Neural cell (in vitro differentiated cells): ENCODE measurements at regions not wholly inside any gene's neighbourhood (a gene's known extent, or its start where the extent isn't known, plus 50 kb on each side); places are given as distances from the start of the nearest gene placed in this dataset.

ENCODE experiments used
- H2AFZ ChIP-seq: fragments of 200-600, 300-800 bp; sonication (generic), shearing (Covaris generic); 2 replicates; pipeline ENCODE4 v1.6.0; 2014; ENCODE audit warnings: low read depth, mild to moderate bottlenecking, antibody characterized with exemption, low read length, moderate library complexity
- H3F3A ChIP-seq: fragments of 200-600 bp; shearing (Covaris generic); 2 replicates; pipeline ENCODE4 v1.6.1; 2016; ENCODE audit warnings: mild to moderate bottlenecking, moderate library complexity, mixed read lengths, antibody characterized with exemption, low read length; ENCODE audit not compliant: insufficient read depth, poor library complexity, severe bottlenecking
- H3K27ac ChIP-seq: fragments of 200-600, 300-800 bp; sonication (generic), shearing (Covaris generic); 2 replicates; pipeline ENCODE4 v1.5.1; 2014; ENCODE audit warnings: mild to moderate bottlenecking, low read length, moderate library complexity
- H3K27me3 ChIP-seq: fragments of 300-800, 200-600 bp; sonication (generic), shearing (Covaris generic); 2 replicates; pipeline ENCODE4 v1.6.0; 2014; ENCODE audit warnings: mild to moderate bottlenecking, low read depth, low read length, moderate library complexity; ENCODE audit not compliant: insufficient read depth
- H3K36me3 ChIP-seq: fragments of 300-800, 200-600 bp; sonication (generic), shearing (Covaris generic); 2 replicates; pipeline ENCODE4 v1.5.1; 2014; ENCODE audit warnings: mild to moderate bottlenecking, antibody characterized with exemption, low read length, moderate library complexity; ENCODE audit not compliant: insufficient read depth
- H3K4me2 ChIP-seq: fragments of 300-800, 200-600 bp; sonication (generic), shearing (Covaris generic); 2 replicates; pipeline ENCODE4 v1.6.0; 2014; ENCODE audit warnings: mild to moderate bottlenecking, low read length
- H3K4me3 ChIP-seq: fragments of 300-800, 200-600 bp; sonication (generic), shearing (Covaris generic); 2 replicates; pipeline ENCODE4 v1.5.1; 2014; ENCODE audit warnings: mild to moderate bottlenecking, low read length, moderate library complexity
- H3K79me2 ChIP-seq: fragments of 200-600 bp; shearing (Covaris generic); replicated peaks from 2 replicates; pipeline ENCODE4 v1.6.0; 2014; ENCODE audit warnings: mild to moderate bottlenecking, low read length, moderate library complexity; ENCODE audit not compliant: insufficient read depth
- H3K9ac ChIP-seq: fragments of 300-800, 200-600 bp; sonication (generic), shearing (Covaris generic); 2 replicates; pipeline ENCODE4 v1.6.1; 2016; ENCODE audit warnings: mild to moderate bottlenecking, low read length, mixed read lengths
- H3K9me2 ChIP-seq: fragments of 200-600 bp; shearing (Covaris generic); 2 replicates; pipeline ENCODE4 v1.6.1; 2016; ENCODE audit warnings: mild to moderate bottlenecking, low read length, mixed read lengths; ENCODE audit not compliant: insufficient read depth
- H3K9me3 ChIP-seq: fragments of 200-600, 300-800 bp; sonication (generic), shearing (Covaris generic); 2 replicates; pipeline ENCODE4 v1.6.1; 2016; ENCODE audit warnings: mild to moderate bottlenecking, mixed run types, low read length, moderate library complexity, mixed read lengths
- H4K20me1 ChIP-seq: fragments of 200-600 bp; shearing (Covaris generic); 2 replicates; pipeline ENCODE4 v1.6.1; 2016; ENCODE audit warnings: mild to moderate bottlenecking, mixed run types; ENCODE audit not compliant: insufficient read depth
- CTCF ChIP-seq: fragments of 450-650 bp; IDR thresholded peaks from 2 replicates; pipeline ENCODE4 v1.5.1; 2014; ENCODE audit warnings: antibody characterized with exemption, mild to moderate bottlenecking, moderate library complexity; ENCODE audit not compliant: poor library complexity, severe bottlenecking
- EP300 ChIP-seq: fragments of 450-650 bp; conservative IDR thresholded peaks from 2 replicates; pipeline ENCODE4 v1.6.1; 2014; ENCODE audit warnings: antibody characterized with exemption, mild to moderate bottlenecking, moderate library complexity; ENCODE audit not compliant: poor library complexity, severe bottlenecking
- EZH2 ChIP-seq: fragments of 200-600, 300-800 bp; shearing (Covaris generic), sonication (generic); IDR thresholded peaks from 2 replicates; pipeline ENCODE4 v1.6.1; 2014; ENCODE audit warnings: antibody characterized with exemption, low read length, borderline replicate concordance, mild to moderate bottlenecking; ENCODE audit not compliant: insufficient read depth, poor library complexity, severe bottlenecking
- MXI1 ChIP-seq: fragments of 450-650 bp; conservative IDR thresholded peaks from 2 replicates; pipeline ENCODE4 v1.6.1; 2014; ENCODE audit warnings: antibody characterized with exemption, mild to moderate bottlenecking; ENCODE audit not compliant: poor library complexity, severe bottlenecking
- POLR2AphosphoS5 ChIP-seq: IDR thresholded peaks from 2 replicates; pipeline ENCODE4 v1.6.1; 2012
- RAD21 ChIP-seq: fragments of 450-650 bp; conservative IDR thresholded peaks from 2 replicates; pipeline ENCODE4 v1.6.1; 2014; ENCODE audit warnings: antibody characterized with exemption, mild to moderate bottlenecking, moderate library complexity
- REST ChIP-seq: IDR thresholded peaks from 2 replicates; pipeline ENCODE4 v1.6.1; 2012; ENCODE audit warnings: borderline replicate concordance
- SMC3 ChIP-seq: fragments of 450-650 bp; conservative IDR thresholded peaks from 2 replicates; pipeline ENCODE4 v1.6.1; 2014; ENCODE audit warnings: antibody characterized with exemption, mild to moderate bottlenecking, moderate library complexity; ENCODE audit not compliant: poor library complexity
- TAF1 ChIP-seq: IDR thresholded peaks from 2 replicates; pipeline ENCODE4 v1.6.1; 2012; ENCODE audit warnings: low read depth

- Histone ChIP-seq H3K27ac (no peak overlapping the region), H3K9ac (no peak overlapping the region), H3K9me2 (no peaks in the 10 kb centered on the region), H3K79me2 (no peaks in the 10 kb centered on the region), H3K4me3 (no peak overlapping the region), H3K4me2 (no peak overlapping the region), H3K36me3 (no peaks in the 10 kb centered on the region), H4K20me1 (no peaks in the 10 kb centered on the region), H2AFZ (no peak overlapping the region), H3F3A (no peaks in the 10 kb centered on the region), H3K9me3 (no peaks in the 10 kb centered on the region), H3K27me3 (no peaks in the 10 kb centered on the region)
- no peak for TF ChIP-seq TAF1
- no peak for TF ChIP-seq POLR2AphosphoS5
- no peak for TF ChIP-seq CTCF
- TF ChIP-seq MXI1, result no peak
- no peak for TF ChIP-seq RAD21
- no peak for TF ChIP-seq EZH2
These were observed 76.8 kb downstream of the ZFP36L2 start for GRCh38 chr2:43149482-43150107.

- no peak for TF ChIP-seq EZH2
- Histone ChIP-seq H3K9me3 (no peaks in the 10 kb centered on the region), H3K79me2 (no peaks in the 10 kb centered on the region), H3K9me2 (no peaks in the 10 kb centered on the region), H3K9ac (no peak overlapping the region), H3K27ac (no peak overlapping the region), H4K20me1 (no peaks in the 10 kb centered on the region), H3K27me3 (no peaks in the 10 kb centered on the region), H3F3A (no peaks in the 10 kb centered on the region), H3K36me3 (no peaks in the 10 kb centered on the region), H2AFZ (no peak overlapping the region), H3K4me3 (no peak overlapping the region), H3K4me2 (no peak overlapping the region)
These were observed 80.3 kb downstream of the ZFP36L2 start for GRCh38 chr2:43146083-43146482.

- H3K9ac ChIP-seq, result no peak overlapping the region
- no peak overlapping the region for H3K4me2 ChIP-seq
- H3K27me3 ChIP-seq, result no peaks in the 10 kb centered on the region
- TF ChIP-seq RAD21 (no peak), EP300 (no peak), SMC3 (no peak), TAF1 (no peak), CTCF (no peak), EZH2 (no peak), POLR2AphosphoS5 (no peak), MXI1 (no peak), REST (no peak)
- no peaks in the 10 kb centered on the region for H3K79me2 ChIP-seq
- H4K20me1 ChIP-seq, result no peaks in the 10 kb centered on the region
- no peaks in the 10 kb centered on the region for H3K9me3 ChIP-seq
- no peaks in the 10 kb centered on the region for H3F3A ChIP-seq
- no peaks in the 10 kb centered on the region for H3K36me3 ChIP-seq
- no peak overlapping the region for H3K4me3 ChIP-seq
- H3K9me2 ChIP-seq, result no peaks in the 10 kb centered on the region
- no peak overlapping the region for H3K27ac ChIP-seq
- H2AFZ ChIP-seq, result no peak overlapping the region
These were observed 82.1 kb downstream of the ZFP36L2 start for GRCh38 chr2:43144263-43144662.
